ENCODE measurements at regions not wholly inside any gene's neighbourhood (a gene's known extent, or its start where the extent isn't known, plus 50 kb on each side); places are given as distances from the start of the nearest gene placed in this dataset.

- TF ChIP-seq POLR2AphosphoS5 (IDR thresholded peaks at IDR 0.05) = no peak
- TF ChIP-seq CTCF (IDR thresholded peaks at IDR 0.05) = no peak
- TF ChIP-seq POLR2A (IDR thresholded peaks at IDR 0.05; ENCODE audit: low read depth) = no peak
Observed at GRCh38 chr19:31537136-31537535, 187.9 kb upstream of the TSHZ3 start.

All from esophagus muscularis mucosa (tissue), 3 donors.